Neural cell (in vitro differentiated cells): ENCODE measurements at regions not wholly inside any gene's neighbourhood (a gene's known extent, or its start where the extent isn't known, plus 50 kb on each side); places are given as distances from the start of the nearest gene placed in this dataset.

ENCODE experiments used
- H2AFZ ChIP-seq: fragments of 200-600, 300-800 bp; sonication (generic), shearing (Covaris generic); 2 replicates; pipeline ENCODE4 v1.6.0; 2014; ENCODE audit warnings: low read depth, mild to moderate bottlenecking, antibody characterized with exemption, low read length, moderate library complexity
- H3F3A ChIP-seq: fragments of 200-600 bp; shearing (Covaris generic); 2 replicates; pipeline ENCODE4 v1.6.1; 2016; ENCODE audit warnings: mild to moderate bottlenecking, moderate library complexity, mixed read lengths, antibody characterized with exemption, low read length; ENCODE audit not compliant: insufficient read depth, poor library complexity, severe bottlenecking
- H3K27ac ChIP-seq: fragments of 200-600, 300-800 bp; sonication (generic), shearing (Covaris generic); 2 replicates; pipeline ENCODE4 v1.5.1; 2014; ENCODE audit warnings: mild to moderate bottlenecking, low read length, moderate library complexity
- H3K27me3 ChIP-seq: fragments of 300-800, 200-600 bp; sonication (generic), shearing (Covaris generic); 2 replicates; pipeline ENCODE4 v1.6.0; 2014; ENCODE audit warnings: mild to moderate bottlenecking, low read depth, low read length, moderate library complexity; ENCODE audit not compliant: insufficient read depth
- H3K36me3 ChIP-seq: fragments of 300-800, 200-600 bp; sonication (generic), shearing (Covaris generic); 2 replicates; pipeline ENCODE4 v1.5.1; 2014; ENCODE audit warnings: mild to moderate bottlenecking, antibody characterized with exemption, low read length, moderate library complexity; ENCODE audit not compliant: insufficient read depth
- H3K4me2 ChIP-seq: fragments of 300-800, 200-600 bp; sonication (generic), shearing (Covaris generic); 2 replicates; pipeline ENCODE4 v1.6.0; 2014; ENCODE audit warnings: mild to moderate bottlenecking, low read length
- H3K4me3 ChIP-seq: fragments of 300-800, 200-600 bp; sonication (generic), shearing (Covaris generic); 2 replicates; pipeline ENCODE4 v1.5.1; 2014; ENCODE audit warnings: mild to moderate bottlenecking, low read length, moderate library complexity
- H3K79me2 ChIP-seq: fragments of 200-600 bp; shearing (Covaris generic); replicated peaks from 2 replicates; pipeline ENCODE4 v1.6.0; 2014; ENCODE audit warnings: mild to moderate bottlenecking, low read length, moderate library complexity; ENCODE audit not compliant: insufficient read depth
- H3K9ac ChIP-seq: fragments of 300-800, 200-600 bp; sonication (generic), shearing (Covaris generic); 2 replicates; pipeline ENCODE4 v1.6.1; 2016; ENCODE audit warnings: mild to moderate bottlenecking, low read length, mixed read lengths
- H3K9me2 ChIP-seq: fragments of 200-600 bp; shearing (Covaris generic); 2 replicates; pipeline ENCODE4 v1.6.1; 2016; ENCODE audit warnings: mild to moderate bottlenecking, low read length, mixed read lengths; ENCODE audit not compliant: insufficient read depth
- H3K9me3 ChIP-seq: fragments of 200-600, 300-800 bp; sonication (generic), shearing (Covaris generic); 2 replicates; pipeline ENCODE4 v1.6.1; 2016; ENCODE audit warnings: mild to moderate bottlenecking, mixed run types, low read length, moderate library complexity, mixed read lengths
- H4K20me1 ChIP-seq: fragments of 200-600 bp; shearing (Covaris generic); 2 replicates; pipeline ENCODE4 v1.6.1; 2016; ENCODE audit warnings: mild to moderate bottlenecking, mixed run types; ENCODE audit not compliant: insufficient read depth
- CTCF ChIP-seq: fragments of 450-650 bp; IDR thresholded peaks from 2 replicates; pipeline ENCODE4 v1.5.1; 2014; ENCODE audit warnings: antibody characterized with exemption, mild to moderate bottlenecking, moderate library complexity; ENCODE audit not compliant: poor library complexity, severe bottlenecking
- EP300 ChIP-seq: fragments of 450-650 bp; conservative IDR thresholded peaks from 2 replicates; pipeline ENCODE4 v1.6.1; 2014; ENCODE audit warnings: antibody characterized with exemption, mild to moderate bottlenecking, moderate library complexity; ENCODE audit not compliant: poor library complexity, severe bottlenecking
- EZH2 ChIP-seq: fragments of 200-600, 300-800 bp; shearing (Covaris generic), sonication (generic); IDR thresholded peaks from 2 replicates; pipeline ENCODE4 v1.6.1; 2014; ENCODE audit warnings: antibody characterized with exemption, low read length, borderline replicate concordance, mild to moderate bottlenecking; ENCODE audit not compliant: insufficient read depth, poor library complexity, severe bottlenecking
- MXI1 ChIP-seq: fragments of 450-650 bp; conservative IDR thresholded peaks from 2 replicates; pipeline ENCODE4 v1.6.1; 2014; ENCODE audit warnings: antibody characterized with exemption, mild to moderate bottlenecking; ENCODE audit not compliant: poor library complexity, severe bottlenecking
- POLR2AphosphoS5 ChIP-seq: IDR thresholded peaks from 2 replicates; pipeline ENCODE4 v1.6.1; 2012
- RAD21 ChIP-seq: fragments of 450-650 bp; conservative IDR thresholded peaks from 2 replicates; pipeline ENCODE4 v1.6.1; 2014; ENCODE audit warnings: antibody characterized with exemption, mild to moderate bottlenecking, moderate library complexity
- REST ChIP-seq: IDR thresholded peaks from 2 replicates; pipeline ENCODE4 v1.6.1; 2012; ENCODE audit warnings: borderline replicate concordance
- SMC3 ChIP-seq: fragments of 450-650 bp; conservative IDR thresholded peaks from 2 replicates; pipeline ENCODE4 v1.6.1; 2014; ENCODE audit warnings: antibody characterized with exemption, mild to moderate bottlenecking, moderate library complexity; ENCODE audit not compliant: poor library complexity
- TAF1 ChIP-seq: IDR thresholded peaks from 2 replicates; pipeline ENCODE4 v1.6.1; 2012; ENCODE audit warnings: low read depth

GRCh38 chr3:3639078-3639477 is 160.2 kb upstream of the LRRN1 start:
- TF ChIP-seq TAF1 (no peak), EP300 (no peak), SMC3 (no peak), MXI1 (no peak), POLR2AphosphoS5 (no peak), REST (no peak), RAD21 (no peak), CTCF (no peak), EZH2 (no peak)
- Histone ChIP-seq H3K9me2 (no peaks in the 10 kb centered on the region), H2AFZ (no peak overlapping the region), H4K20me1 (no peaks in the 10 kb centered on the region), H3K27me3 (no peaks in the 10 kb centered on the region), H3K9ac (no peak overlapping the region), H3K79me2 (no peaks in the 10 kb centered on the region), H3K36me3 (no peaks in the 10 kb centered on the region), H3K4me2 (no peak overlapping the region), H3K4me3 (no peak overlapping the region), H3K27ac (no peak overlapping the region), H3K9me3 (no peaks in the 10 kb centered on the region), H3F3A (no peaks in the 10 kb centered on the region)

- H3F3A ChIP-seq: no peaks in the 10 kb centered on the region
- H4K20me1 ChIP-seq: no peaks in the 10 kb centered on the region
- H3K4me2 ChIP-seq: no peak overlapping the region
- no peaks in the 10 kb centered on the region for H3K79me2 ChIP-seq
- TF ChIP-seq SMC3 (no peak), POLR2AphosphoS5 (no peak), EZH2 (no peak), REST (no peak), CTCF (no peak), MXI1 (no peak), TAF1 (no peak), RAD21 (no peak), EP300 (no peak)
- H3K9me2 ChIP-seq: no peaks in the 10 kb centered on the region
- H3K36me3 ChIP-seq: no peaks in the 10 kb centered on the region
- no peak overlapping the region for H3K9ac ChIP-seq
- no peak overlapping the region for H3K27ac ChIP-seq
- H3K4me3 ChIP-seq: no peak overlapping the region
- no peaks in the 10 kb centered on the region for H3K9me3 ChIP-seq
- H3K27me3 ChIP-seq: no peaks in the 10 kb centered on the region
- H2AFZ ChIP-seq: no peak overlapping the region
Measured at GRCh38 chr3:3636815-3637214, 162.4 kb upstream of the LRRN1 start.
